ENCODE measurements at regions not wholly inside any gene's neighbourhood (a gene's known extent, or its start where the extent isn't known, plus 50 kb on each side); places are given as distances from the start of the nearest gene placed in this dataset.

GRCh38 chr16:8320131-8320530 lies 270.2 kb downstream of the TMEM114 start:
- H3K9ac ChIP-seq (ENCODE audit: low read length): no peak overlapping the region
- no peaks in the 10 kb centered on the region for H3K4me1 ChIP-seq (ENCODE audit: low read length)
- no peak overlapping the region for H3K4me3 ChIP-seq (ENCODE audit: low read length)
- no peaks in the 10 kb centered on the region for H3F3A ChIP-seq (ENCODE audit: insufficient read depth, low read length)
- H3K27ac ChIP-seq (ENCODE audit: low read length): no peak overlapping the region
- H4K20me1 ChIP-seq (ENCODE audit: insufficient read depth, low read length): no peaks in the 10 kb centered on the region
- no peak for DNase-seq
- no peak overlapping the region for H3K4me2 ChIP-seq (ENCODE audit: low read depth, low read length)
- H3K9me3 ChIP-seq (replicated peaks; ENCODE audit: insufficient read depth, low read length): no peaks in the 10 kb centered on the region
- TF ChIP-seq EZH2phosphoT487 (IDR thresholded peaks at IDR 0.05; ENCODE audit: low read length) (no peak), CTCF (IDR thresholded peaks at IDR 0.05; ENCODE audit: low read length) (no peak), EZH2 (optimal IDR thresholded peaks at IDR 0.05; ENCODE audit: low read depth, low read length) (no peak)
- no peaks in the 10 kb centered on the region for H3K36me3 ChIP-seq (replicated peaks; ENCODE audit: insufficient read depth, low read length)
- no peaks in the 10 kb centered on the region for H3K79me2 ChIP-seq (ENCODE audit: low read length)
- no peak overlapping the region for H2AFZ ChIP-seq (ENCODE audit: low read length)
- no peaks in the 10 kb centered on the region for H3K9me2 ChIP-seq (replicated peaks; ENCODE audit: insufficient read depth, low read length)
- H3K27me3 ChIP-seq (replicated peaks; ENCODE audit: insufficient read depth, low read length): no peaks in the 10 kb centered on the region

- no peak for TF ChIP-seq EZH2 (optimal IDR thresholded peaks at IDR 0.05; ENCODE audit: low read depth, low read length)
- TF ChIP-seq EZH2phosphoT487 (IDR thresholded peaks at IDR 0.05; ENCODE audit: low read length): no peak
- no peak for TF ChIP-seq CTCF (IDR thresholded peaks at IDR 0.05; ENCODE audit: low read length)
- H3K4me2 ChIP-seq (ENCODE audit: low read depth, low read length): no peak overlapping the region
- H3K27ac ChIP-seq (ENCODE audit: low read length): no peak overlapping the region
- no peaks in the 10 kb centered on the region for H3K4me1 ChIP-seq (ENCODE audit: low read length)
- no peak overlapping the region for H3K4me3 ChIP-seq (ENCODE audit: low read length)
- H3K9ac ChIP-seq (ENCODE audit: low read length): no peak overlapping the region
- H3K79me2 ChIP-seq (ENCODE audit: low read length): no peaks in the 10 kb centered on the region
- no peaks in the 10 kb centered on the region for H3K27me3 ChIP-seq (replicated peaks; ENCODE audit: insufficient read depth, low read length)
- H3F3A ChIP-seq (ENCODE audit: insufficient read depth, low read length): no peaks in the 10 kb centered on the region
- H4K20me1 ChIP-seq (ENCODE audit: insufficient read depth, low read length): no peaks in the 10 kb centered on the region
- no peak overlapping the region for H2AFZ ChIP-seq (ENCODE audit: low read length)
- no peaks in the 10 kb centered on the region for H3K36me3 ChIP-seq (replicated peaks; ENCODE audit: insufficient read depth, low read length)
- no peak for DNase-seq
- H3K9me3 ChIP-seq (replicated peaks; ENCODE audit: insufficient read depth, low read length): no peaks in the 10 kb centered on the region
- H3K9me2 ChIP-seq (replicated peaks; ENCODE audit: insufficient read depth, low read length): no peaks in the 10 kb centered on the region
Observed at GRCh38 chr16:8310816-8311215, 279.5 kb downstream of the TMEM114 start.

GRCh38 chr16:8310323-8310722 lies 280.0 kb downstream of the TMEM114 start:
- Histone ChIP-seq H4K20me1 (ENCODE audit: insufficient read depth, low read length) (no peaks in the 10 kb centered on the region), H3K27ac (ENCODE audit: low read length) (no peak overlapping the region), H2AFZ (ENCODE audit: low read length) (no peak overlapping the region), H3K4me2 (ENCODE audit: low read depth, low read length) (no peak overlapping the region), H3K4me1 (ENCODE audit: low read length) (no peaks in the 10 kb centered on the region), H3F3A (ENCODE audit: insufficient read depth, low read length) (no peaks in the 10 kb centered on the region), H3K79me2 (ENCODE audit: low read length) (no peaks in the 10 kb centered on the region), H3K9me3 (replicated peaks; ENCODE audit: insufficient read depth, low read length) (no peaks in the 10 kb centered on the region), H3K27me3 (replicated peaks; ENCODE audit: insufficient read depth, low read length) (no peaks in the 10 kb centered on the region), H3K4me3 (ENCODE audit: low read length) (no peak overlapping the region), H3K9ac (ENCODE audit: low read length) (no peak overlapping the region), H3K9me2 (replicated peaks; ENCODE audit: insufficient read depth, low read length) (no peaks in the 10 kb centered on the region), H3K36me3 (replicated peaks; ENCODE audit: insufficient read depth, low read length) (no peaks in the 10 kb centered on the region)
- TF ChIP-seq EZH2 (optimal IDR thresholded peaks at IDR 0.05; ENCODE audit: low read depth, low read length): no peak
- no peak for TF ChIP-seq CTCF (IDR thresholded peaks at IDR 0.05; ENCODE audit: low read length)
- no peak for TF ChIP-seq EZH2phosphoT487 (IDR thresholded peaks at IDR 0.05; ENCODE audit: low read length)
- DNase-seq: no peak

Measured in MM.1S (cell line).